ENCODE measurements at regions not wholly inside any gene's neighbourhood (a gene's known extent, or its start where the extent isn't known, plus 50 kb on each side); places are given as distances from the start of the nearest gene placed in this dataset.

DNA sequence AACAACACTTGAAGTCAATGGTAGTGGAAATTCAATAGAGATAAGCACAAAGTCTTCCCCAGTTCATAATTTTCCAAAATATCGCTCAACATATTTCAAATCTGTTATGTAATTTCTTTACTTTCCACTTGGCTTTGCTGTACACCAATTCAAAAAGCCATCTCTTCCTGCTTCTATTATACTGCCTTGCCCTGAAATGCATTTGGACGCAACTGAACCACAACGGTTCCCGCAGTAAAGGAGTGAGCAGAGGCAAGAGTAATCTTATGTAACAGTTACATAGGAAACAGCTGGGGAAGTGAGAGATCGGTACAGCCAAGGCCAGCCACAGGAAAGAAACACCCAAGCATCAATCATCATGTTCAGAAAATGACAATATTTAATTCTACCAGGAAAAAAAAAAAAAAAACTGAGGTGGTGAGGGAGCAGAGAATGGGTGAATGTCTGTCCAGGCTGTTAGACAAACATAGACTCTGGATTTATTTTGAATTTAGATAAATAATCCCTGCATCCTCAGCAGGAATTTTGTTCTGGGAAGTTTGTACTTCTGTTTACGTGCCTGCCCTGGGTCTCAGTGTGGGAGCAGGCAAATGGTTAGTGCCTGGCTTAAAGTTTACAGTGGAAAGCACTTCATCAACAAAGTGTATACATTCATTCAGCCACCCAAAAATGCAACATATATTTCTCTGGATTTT is 392.2 kb downstream of the ETS1 start:
- TF ChIP-seq, protein P1, sequence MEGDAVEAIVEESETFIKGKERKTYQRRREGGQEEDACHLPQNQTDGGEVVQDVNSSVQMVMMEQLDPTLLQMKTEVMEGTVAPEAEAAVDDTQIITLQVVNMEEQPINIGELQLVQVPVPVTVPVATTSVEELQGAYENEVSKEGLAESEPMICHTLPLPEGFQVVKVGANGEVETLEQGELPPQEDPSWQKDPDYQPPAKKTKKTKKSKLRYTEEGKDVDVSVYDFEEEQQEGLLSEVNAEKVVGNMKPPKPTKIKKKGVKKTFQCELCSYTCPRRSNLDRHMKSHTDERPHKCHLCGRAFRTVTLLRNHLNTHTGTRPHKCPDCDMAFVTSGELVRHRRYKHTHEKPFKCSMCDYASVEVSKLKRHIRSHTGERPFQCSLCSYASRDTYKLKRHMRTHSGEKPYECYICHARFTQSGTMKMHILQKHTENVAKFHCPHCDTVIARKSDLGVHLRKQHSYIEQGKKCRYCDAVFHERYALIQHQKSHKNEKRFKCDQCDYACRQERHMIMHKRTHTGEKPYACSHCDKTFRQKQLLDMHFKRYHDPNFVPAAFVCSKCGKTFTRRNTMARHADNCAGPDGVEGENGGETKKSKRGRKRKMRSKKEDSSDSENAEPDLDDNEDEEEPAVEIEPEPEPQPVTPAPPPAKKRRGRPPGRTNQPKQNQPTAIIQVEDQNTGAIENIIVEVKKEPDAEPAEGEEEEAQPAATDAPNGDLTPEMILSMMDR (IDR thresholded peaks at IDR 0.05; ENCODE audit: low read length, missing control alignments): no peak
- H3K4me3 ChIP-seq (replicated peaks; ENCODE audit: low read depth, low read length): no peak overlapping the region
- peak; percentile 58 for DNase-seq (ENCODE audit: low read depth)

DNA sequence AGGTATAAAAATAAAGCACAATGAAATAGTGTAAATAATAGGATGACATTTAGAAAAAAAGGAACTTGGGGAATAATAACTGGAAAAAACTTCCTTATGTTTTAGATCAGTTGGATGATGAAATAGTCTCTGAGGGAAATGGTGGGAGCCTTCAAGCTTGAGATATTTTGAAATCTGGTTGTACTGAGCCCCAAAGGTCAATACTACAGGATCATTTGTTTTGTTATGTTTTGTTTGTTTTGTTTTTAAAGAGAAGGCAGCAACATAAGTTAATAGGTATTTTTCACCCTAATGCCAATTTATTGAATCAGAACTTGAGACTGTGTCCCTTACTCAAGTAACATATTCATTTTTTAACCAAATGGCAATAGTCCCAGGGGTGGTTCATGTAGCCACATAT is 393.1 kb downstream of the ETS1 start:
- H3K4me3 ChIP-seq (replicated peaks; ENCODE audit: low read depth, low read length): no peak overlapping the region
- TF ChIP-seq, protein P1 (IDR thresholded peaks at IDR 0.05; ENCODE audit: low read length, missing control alignments): no peak
- DNase-seq (ENCODE audit: low read depth): peak; percentile 66

GRCh38 chr11:128193615-128194014 is 393.7 kb downstream of the ETS1 start:
- no peak overlapping the region for H3K4me3 ChIP-seq (replicated peaks; ENCODE audit: low read depth, low read length)
- no peak for DNase-seq (ENCODE audit: low read depth)
- TF ChIP-seq, protein P1 (IDR thresholded peaks at IDR 0.05; ENCODE audit: low read length, missing control alignments): no peak

DNA sequence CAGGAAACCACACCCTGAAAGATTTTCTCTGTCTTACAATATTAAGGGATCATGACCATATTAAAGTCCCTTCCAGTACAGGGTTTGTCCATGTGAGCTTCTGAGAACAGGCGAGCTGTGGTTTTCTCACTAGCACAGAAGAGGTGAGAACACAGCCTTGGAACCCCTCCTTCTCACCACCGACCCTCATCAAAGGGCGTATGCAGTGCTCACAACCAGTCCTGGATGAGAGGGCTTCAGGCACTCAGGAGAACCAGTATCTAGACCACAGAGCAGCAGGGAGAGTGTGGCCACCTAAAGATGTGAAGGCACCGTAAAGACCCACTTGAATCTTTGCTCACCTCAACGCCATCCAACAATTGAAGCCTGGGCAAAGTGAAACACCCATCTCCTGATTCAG is 397.0 kb downstream of the ETS1 start:
- no peak for DNase-seq (ENCODE audit: low read depth)

GRCh38 chr11:128189823-128190222 is 397.5 kb downstream of the ETS1 start:
- no peak for DNase-seq (ENCODE audit: low read depth)
- no peak overlapping the region for H3K4me3 ChIP-seq (replicated peaks; ENCODE audit: low read depth, low read length)
- TF ChIP-seq, protein P1 (IDR thresholded peaks at IDR 0.05; ENCODE audit: low read length, missing control alignments): no peak

More for the DNA sequence above, 397.0 kb downstream of the ETS1 start:
- H3K4me3 ChIP-seq (replicated peaks; ENCODE audit: low read depth, low read length): no peak overlapping the region
- TF ChIP-seq, protein P1 (IDR thresholded peaks at IDR 0.05; ENCODE audit: low read length, missing control alignments): no peak

GRCh38 chr11:128188346-128189004 is 398.9 kb downstream of the ETS1 start:
- TF ChIP-seq, protein P1 (IDR thresholded peaks at IDR 0.05; ENCODE audit: low read length, missing control alignments): no peak
- DNase-seq (ENCODE audit: low read depth): no peak
- H3K4me3 ChIP-seq (replicated peaks; ENCODE audit: low read depth, low read length): no peak overlapping the region

Measured in fibroblast of pulmonary artery (primary cell).